GM06990 (cell line): ENCODE measurements at regions not wholly inside any gene's neighbourhood (a gene's known extent, or its start where the extent isn't known, plus 50 kb on each side); places are given as distances from the start of the nearest gene placed in this dataset.
A peak's percentile ranks its signal among the peaks of the same experiment; 100 is the strongest.

Experiments used
- DNase-seq: peaks from one replicate; pipeline ENCODE4 v3.0.0-alpha.2; 2011; ENCODE audit not compliant: insufficient read length; ENCODE audit errors: extremely low read depth
- H3K27me3 ChIP-seq: replicated peaks from 2 replicates; pipeline ENCODE4 v1.6.0; 2011; ENCODE audit warnings: low read length; ENCODE audit not compliant: control insufficient read depth, insufficient read depth
- H3K36me3 ChIP-seq: 2 replicates; pipeline ENCODE4 v1.5.1; 2011; ENCODE audit warnings: low read length; ENCODE audit not compliant: control insufficient read depth, insufficient read depth
- H3K4me3 ChIP-seq: replicated peaks from 2 replicates; pipeline ENCODE4 v1.5.1; 2011; ENCODE audit warnings: low read depth, mild to moderate bottlenecking, control low read depth, low read length
- CTCF ChIP-seq: IDR thresholded peaks from 2 replicates; pipeline ENCODE4 v1.5.1; 2011; ENCODE audit warnings: low read length, control low read depth, mild to moderate bottlenecking, inconsistent platforms; ENCODE audit not compliant: insufficient read depth, poor library complexity, severe bottlenecking

- H3K36me3 ChIP-seq = no peaks in the 10 kb centered on the region
- TF ChIP-seq CTCF = no peak
- no peak overlapping the region for H3K4me3 ChIP-seq
- no peak for DNase-seq
- peaks cover 2% of the 10 kb centered on the region; the same call in 1 of the 2 replicates for H3K27me3 ChIP-seq
These were observed 579.2 kb downstream of the ZEB2 start for GRCh38 chr2:143940720-143941119.

GRCh38 chr2:143939626-143940330 lies 580.1 kb downstream of the ZEB2 start:
- no peak for DNase-seq

GRCh38 chr2:143937723-143938350 lies 582.1 kb downstream of the ZEB2 start:
- H3K27me3 ChIP-seq = peaks cover 2% of the 10 kb centered on the region; the same call in 1 of the 2 replicates
- peak overlapping the region; percentile 59 for H3K4me3 ChIP-seq
- no peak for TF ChIP-seq CTCF
- H3K36me3 ChIP-seq = no peaks in the 10 kb centered on the region
- DNase-seq = no peak

More at GRCh38 chr2:143939626-143940330, 580.1 kb downstream of the ZEB2 start:
- TF ChIP-seq CTCF = no peak
- peaks cover 2% of the 10 kb centered on the region; the same call in 1 of the 2 replicates for H3K27me3 ChIP-seq
- no peak overlapping the region for H3K4me3 ChIP-seq
- no peaks in the 10 kb centered on the region for H3K36me3 ChIP-seq

- peak; percentile 45 for DNase-seq
These were observed 582.8 kb downstream of the ZEB2 start for GRCh38 chr2:143936848-143937722.

GRCh38 chr2:143936538-143936847 lies 583.4 kb downstream of the ZEB2 start:
- no peak for DNase-seq
- Histone ChIP-seq H3K4me3 (peak overlapping the region; percentile 59), H3K27me3 (peaks cover 2% of the 10 kb centered on the region; the same call in 1 of the 2 replicates), H3K36me3 (no peaks in the 10 kb centered on the region)
- TF ChIP-seq CTCF = no peak

More at GRCh38 chr2:143936848-143937722, 582.8 kb downstream of the ZEB2 start:
- Histone ChIP-seq H3K4me3 (peak overlapping the region; percentile 59), H3K36me3 (no peaks in the 10 kb centered on the region), H3K27me3 (peaks cover 2% of the 10 kb centered on the region; the same call in 1 of the 2 replicates)
- TF ChIP-seq CTCF = no peak
